Dermis microvascular lymphatic vessel endothelial cell (primary cell): ENCODE measurements at regions not wholly inside any gene's neighbourhood (a gene's known extent, or its start where the extent isn't known, plus 50 kb on each side); places are given as distances from the start of the nearest gene placed in this dataset.
"Not testable (repeated sequence)": the region's sequence is repeated elsewhere in the genome, so short reads cannot be mapped to it uniquely, and the experiment has no call there.

Source experiments
- DNase-seq, 2 donors: peaks; one replicate each; pipeline versions ENCODE4 v3.0.0 to v3.0.0-alpha.2; 2010; ENCODE audit warnings: low read depth in 2 of 2

GRCh38 chrY:20891440-20892160 lies 135.7 kb downstream of the RPS4Y2 start:
- DNase-seq, result no peak

- not testable (repeated sequence) for DNase-seq
These were observed 169.6 kb downstream of the RPS4Y2 start for GRCh38 chrY:20925350-20926091.

GRCh38 chrY:20929691-20930342 lies 173.9 kb downstream of the RPS4Y2 start:
- no peak for DNase-seq

GRCh38 chrY:20936709-20937251 lies 180.9 kb downstream of the RPS4Y2 start:
- DNase-seq, result not testable (repeated sequence)

- DNase-seq, result no peak
These were observed 205.6 kb downstream of the RPS4Y2 start for GRCh38 chrY:20961512-20961911.

GRCh38 chrY:20967828-20968227 lies 211.9 kb downstream of the RPS4Y2 start:
- no peak for DNase-seq

GRCh38 chrY:20968237-20968636 lies 212.3 kb downstream of the RPS4Y2 start:
- DNase-seq, result no peak

GRCh38 chrY:20971371-20971770 lies 215.5 kb downstream of the RPS4Y2 start:
- no peak for DNase-seq

- no peak for DNase-seq
These were observed 230.1 kb downstream of the RPS4Y2 start for GRCh38 chrY:20986037-20986436.

- no peak for DNase-seq
These were observed 234.2 kb downstream of the RPS4Y2 start for GRCh38 chrY:20990123-20990522.

GRCh38 chrY:20990869-20991548 lies 235.1 kb downstream of the RPS4Y2 start:
- no peak for DNase-seq

GRCh38 chrY:20997355-20997754 lies 241.4 kb downstream of the RPS4Y2 start:
- DNase-seq, result no peak

- no peak for DNase-seq
These were observed 242.1 kb downstream of the RPS4Y2 start for GRCh38 chrY:20998016-20998415.

GRCh38 chrY:20998483-20998882 lies 242.6 kb downstream of the RPS4Y2 start:
- DNase-seq, result no peak

- no peak for DNase-seq
These were observed 245.2 kb downstream of the RPS4Y2 start for GRCh38 chrY:21001102-21001501.

GRCh38 chrY:21003059-21003458 lies 247.2 kb downstream of the RPS4Y2 start:
- DNase-seq, result no peak

GRCh38 chrY:21005531-21005930 lies 249.6 kb downstream of the RPS4Y2 start:
- DNase-seq, result no peak

- DNase-seq, result no peak
These were observed 265.9 kb downstream of the RPS4Y2 start for GRCh38 chrY:21021811-21022210.

- no peak for DNase-seq
These were observed 266.6 kb downstream of the RPS4Y2 start for GRCh38 chrY:21022326-21023044.

- DNase-seq, result no peak
These were observed 268.0 kb downstream of the RPS4Y2 start for GRCh38 chrY:21023906-21024305.

GRCh38 chrY:21028506-21028905 lies 272.6 kb downstream of the RPS4Y2 start:
- DNase-seq, result no peak
